ENCODE measurements at regions not wholly inside any gene's neighbourhood (a gene's known extent, or its start where the extent isn't known, plus 50 kb on each side); places are given as distances from the start of the nearest gene placed in this dataset.

DNA sequence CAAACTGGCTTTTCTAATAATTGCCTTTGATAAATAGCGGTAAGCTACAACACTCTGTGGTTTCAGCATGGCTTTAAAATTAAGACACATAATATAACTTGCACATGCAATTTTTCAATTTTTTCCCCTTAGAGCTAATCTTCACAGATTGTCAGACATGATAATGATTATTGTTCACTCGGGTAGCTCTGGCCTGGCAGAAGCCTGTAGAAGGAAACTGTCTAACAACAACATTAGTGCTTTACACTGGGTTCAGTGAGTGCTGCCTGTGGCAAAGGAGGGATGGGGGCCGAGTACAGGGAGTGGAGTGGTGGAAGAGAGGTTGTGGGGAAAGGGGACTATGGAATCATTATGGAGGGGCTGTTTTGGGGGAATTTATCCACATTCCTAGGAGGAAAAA is 67.2 kb upstream of the AUTS2 start:
- no peaks in the 10 kb centered on the region for H3K9me3 ChIP-seq (ENCODE audit: control insufficient read depth in 2 of 3, insufficient read depth in 1 of 3, low read length in 3 of 3)
- TF ChIP-seq, protein P1, sequence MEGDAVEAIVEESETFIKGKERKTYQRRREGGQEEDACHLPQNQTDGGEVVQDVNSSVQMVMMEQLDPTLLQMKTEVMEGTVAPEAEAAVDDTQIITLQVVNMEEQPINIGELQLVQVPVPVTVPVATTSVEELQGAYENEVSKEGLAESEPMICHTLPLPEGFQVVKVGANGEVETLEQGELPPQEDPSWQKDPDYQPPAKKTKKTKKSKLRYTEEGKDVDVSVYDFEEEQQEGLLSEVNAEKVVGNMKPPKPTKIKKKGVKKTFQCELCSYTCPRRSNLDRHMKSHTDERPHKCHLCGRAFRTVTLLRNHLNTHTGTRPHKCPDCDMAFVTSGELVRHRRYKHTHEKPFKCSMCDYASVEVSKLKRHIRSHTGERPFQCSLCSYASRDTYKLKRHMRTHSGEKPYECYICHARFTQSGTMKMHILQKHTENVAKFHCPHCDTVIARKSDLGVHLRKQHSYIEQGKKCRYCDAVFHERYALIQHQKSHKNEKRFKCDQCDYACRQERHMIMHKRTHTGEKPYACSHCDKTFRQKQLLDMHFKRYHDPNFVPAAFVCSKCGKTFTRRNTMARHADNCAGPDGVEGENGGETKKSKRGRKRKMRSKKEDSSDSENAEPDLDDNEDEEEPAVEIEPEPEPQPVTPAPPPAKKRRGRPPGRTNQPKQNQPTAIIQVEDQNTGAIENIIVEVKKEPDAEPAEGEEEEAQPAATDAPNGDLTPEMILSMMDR (IDR thresholded peaks at IDR 0.05; ENCODE audit: borderline replicate concordance, extremely low read depth, insufficient read depth): no peak
- DNase-seq (no peak), FAIRE-seq (no peak)
- H3K9ac ChIP-seq (ENCODE audit: low read length in 3 of 3): no peak overlapping the region
- H3K4me1 ChIP-seq (ENCODE audit: control insufficient read depth in 2 of 3, insufficient read depth in 2 of 3, low read depth in 1 of 3, low read length in 3 of 3): no peaks in the 10 kb centered on the region
- no peaks in the 10 kb centered on the region for H3K27me3 ChIP-seq (ENCODE audit: control insufficient read depth, insufficient read depth, low read length)
- H3K27ac ChIP-seq (ENCODE audit: low read depth in 2 of 2, low read length in 2 of 2): no peak overlapping the region
- intact Hi-C loops (cut with DNase I): no loop called here
- H3K4me3 ChIP-seq (ENCODE audit: low read length in 3 of 3): no peak overlapping the region
- no peaks in the 10 kb centered on the region for H3K36me3 ChIP-seq (ENCODE audit: control insufficient read depth in 2 of 3, insufficient read depth in 3 of 3, low read length in 3 of 3)

DNA sequence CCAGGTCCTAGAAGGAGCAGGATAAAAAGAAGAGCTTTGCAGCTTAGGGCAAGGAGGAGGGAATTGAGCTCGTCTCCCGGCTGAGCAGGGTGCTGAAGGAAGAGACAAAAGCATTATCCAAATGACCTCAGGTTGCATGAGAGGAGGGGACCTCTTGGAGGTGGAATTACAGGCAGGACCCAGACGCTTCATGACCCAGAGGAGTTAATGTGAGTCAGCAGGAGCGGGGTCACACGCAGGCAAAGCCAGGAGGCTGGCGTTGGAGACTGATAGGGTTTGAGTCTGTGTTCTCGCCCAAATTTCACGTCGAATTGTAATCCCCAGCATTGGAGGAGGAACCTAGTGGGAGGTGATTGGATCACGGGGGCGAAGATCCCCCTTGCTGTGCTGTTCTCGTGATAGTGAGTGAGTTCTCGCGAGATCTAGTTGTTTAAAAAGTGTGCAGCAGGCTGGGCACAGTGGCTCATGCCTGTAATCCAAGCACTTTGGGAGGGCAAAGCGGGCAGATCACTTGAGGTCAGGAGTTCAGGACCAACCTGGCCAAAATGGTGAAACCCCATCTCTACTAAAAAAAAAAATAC is 63.7 kb upstream of the AUTS2 start:
- DNase-seq: no peak
- no peak for FAIRE-seq

DNA sequence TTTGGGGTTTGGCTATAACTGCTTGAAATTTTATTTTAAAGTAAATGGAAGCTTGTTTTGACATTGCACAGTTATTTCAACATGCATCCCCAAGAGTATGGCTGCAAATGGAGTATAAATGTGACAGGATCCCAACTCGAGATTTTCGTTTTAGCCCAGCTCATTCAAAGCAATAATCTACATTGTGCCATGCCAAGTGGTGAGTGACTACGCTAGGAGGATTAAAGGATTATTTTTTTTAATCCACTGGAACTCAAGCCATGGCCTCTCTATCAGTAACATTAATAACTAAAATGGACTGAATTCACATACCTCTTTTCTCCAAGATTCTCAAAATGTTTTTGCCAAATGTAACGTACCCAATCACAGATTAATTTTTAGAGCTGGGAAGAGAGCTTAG is 60.6 kb upstream of the AUTS2 start:
- Histone ChIP-seq H3K4me1 (ENCODE audit: control insufficient read depth in 2 of 3, insufficient read depth in 2 of 3, low read depth in 1 of 3, low read length in 3 of 3) (no peaks in the 10 kb centered on the region), H3K27me3 (ENCODE audit: control insufficient read depth, insufficient read depth, low read length) (no peaks in the 10 kb centered on the region), H3K9ac (ENCODE audit: low read length in 3 of 3) (no peak overlapping the region), H3K27ac (ENCODE audit: low read depth in 2 of 2, low read length in 2 of 2) (no peak overlapping the region), H3K36me3 (ENCODE audit: control insufficient read depth in 2 of 3, insufficient read depth in 3 of 3, low read length in 3 of 3) (no peaks in the 10 kb centered on the region), H3K9me3 (ENCODE audit: control insufficient read depth in 2 of 3, insufficient read depth in 1 of 3, low read length in 3 of 3) (peaks cover 0 to 6% (median 0%) of the 10 kb centered on the region in 3 donors), H3K4me3 (ENCODE audit: low read length in 3 of 3) (no peak overlapping the region)
- intact Hi-C loops (cut with DNase I): no loop called here
- no peak for DNase-seq
- TF ChIP-seq, protein P1 (IDR thresholded peaks at IDR 0.05; ENCODE audit: borderline replicate concordance, extremely low read depth, insufficient read depth): no peak
- no peak for FAIRE-seq

More for the DNA sequence above, 63.7 kb upstream of the AUTS2 start:
- H3K4me3 ChIP-seq (ENCODE audit: low read length in 3 of 3): no peak overlapping the region
- no peaks in the 10 kb centered on the region for H3K36me3 ChIP-seq (ENCODE audit: control insufficient read depth in 2 of 3, insufficient read depth in 3 of 3, low read length in 3 of 3)
- no peak overlapping the region for H3K27ac ChIP-seq (ENCODE audit: low read depth in 2 of 2, low read length in 2 of 2)
- TF ChIP-seq, protein P1 (IDR thresholded peaks at IDR 0.05; ENCODE audit: borderline replicate concordance, extremely low read depth, insufficient read depth): no peak
- no peaks in the 10 kb centered on the region for H3K4me1 ChIP-seq (ENCODE audit: control insufficient read depth in 2 of 3, insufficient read depth in 2 of 3, low read depth in 1 of 3, low read length in 3 of 3)
- H3K9ac ChIP-seq (ENCODE audit: low read length in 3 of 3): no peak overlapping the region
- intact Hi-C loops (cut with DNase I): no loop called here
- H3K9me3 ChIP-seq (ENCODE audit: control insufficient read depth in 2 of 3, insufficient read depth in 1 of 3, low read length in 3 of 3): no peaks in the 10 kb centered on the region
- H3K27me3 ChIP-seq (ENCODE audit: control insufficient read depth, insufficient read depth, low read length): no peaks in the 10 kb centered on the region

DNA sequence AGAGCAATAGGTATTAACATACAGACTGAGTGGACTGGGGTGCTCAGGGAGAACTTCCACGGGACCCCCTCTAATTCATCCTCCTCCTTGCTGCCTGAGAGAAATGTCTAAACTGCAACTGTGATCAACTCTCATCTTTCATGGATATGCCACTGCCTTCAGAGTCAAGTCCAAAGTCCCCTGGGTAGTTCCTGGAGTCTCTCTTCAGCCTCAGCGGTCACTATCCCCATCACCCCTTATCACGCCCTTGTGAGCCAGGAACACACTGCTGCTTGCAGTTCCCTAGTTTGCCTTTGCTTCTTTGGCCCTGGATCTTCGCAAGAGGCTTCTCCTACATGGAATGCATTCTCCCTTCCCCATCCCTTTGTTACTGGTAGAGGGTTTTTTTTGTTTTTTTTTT is 58.7 kb upstream of the AUTS2 start:
- no peaks in the 10 kb centered on the region for H3K36me3 ChIP-seq (ENCODE audit: control insufficient read depth in 2 of 3, insufficient read depth in 3 of 3, low read length in 3 of 3)
- FAIRE-seq: no peak
- DNase-seq: no peak
- no peak overlapping the region for H3K27ac ChIP-seq (ENCODE audit: low read depth in 2 of 2, low read length in 2 of 2)
- peaks cover 0 to 6% (median 0%) of the 10 kb centered on the region in 3 donors for H3K9me3 ChIP-seq (ENCODE audit: control insufficient read depth in 2 of 3, insufficient read depth in 1 of 3, low read length in 3 of 3)
- no peak overlapping the region for H3K4me3 ChIP-seq (ENCODE audit: low read length in 3 of 3)
- intact Hi-C loops (cut with DNase I): no loop called here
- H3K9ac ChIP-seq (ENCODE audit: low read length in 3 of 3): no peak overlapping the region
- no peaks in the 10 kb centered on the region for H3K4me1 ChIP-seq (ENCODE audit: control insufficient read depth in 2 of 3, insufficient read depth in 2 of 3, low read depth in 1 of 3, low read length in 3 of 3)
- H3K27me3 ChIP-seq (ENCODE audit: control insufficient read depth, insufficient read depth, low read length): no peaks in the 10 kb centered on the region
- TF ChIP-seq, protein P1 (IDR thresholded peaks at IDR 0.05; ENCODE audit: borderline replicate concordance, extremely low read depth, insufficient read depth): no peak

Measured in kidney (tissue), 13 donors.